GM21825 (cell line): ENCODE measurements at regions not wholly inside any gene's neighbourhood (a gene's known extent, or its start where the extent isn't known, plus 50 kb on each side); places are given as distances from the start of the nearest gene placed in this dataset.

Source experiments
- ATAC-seq: cut with Tn5 transposase; IDR thresholded peaks from one replicate; pipeline ENCODE4 v1.9.1; 2021; ENCODE audit warnings: mild to moderate bottlenecking, moderate library complexity; ENCODE audit not compliant: unreplicated experiment

- ATAC-seq: no peak
These were observed 272.3 kb upstream of the EPHA4 start for GRCh38 chr2:221844212-221845020.

GRCh38 chr2:221836095-221836494 lies 264.0 kb upstream of the EPHA4 start:
- no peak for ATAC-seq

- no peak for ATAC-seq
These were observed 261.9 kb upstream of the EPHA4 start for GRCh38 chr2:221833966-221834365.

GRCh38 chr2:221831051-221831450 lies 258.9 kb upstream of the EPHA4 start:
- no peak for ATAC-seq

GRCh38 chr2:221822416-221822815 lies 250.3 kb upstream of the EPHA4 start:
- no peak for ATAC-seq

- ATAC-seq: no peak
These were observed 246.7 kb upstream of the EPHA4 start for GRCh38 chr2:221818616-221819320.

GRCh38 chr2:221817878-221818277 lies 245.8 kb upstream of the EPHA4 start:
- ATAC-seq: no peak

GRCh38 chr2:221817052-221817451 lies 244.9 kb upstream of the EPHA4 start:
- no peak for ATAC-seq

GRCh38 chr2:221816566-221816965 lies 244.5 kb upstream of the EPHA4 start:
- no peak for ATAC-seq

- no peak for ATAC-seq
These were observed 238.5 kb upstream of the EPHA4 start for GRCh38 chr2:221810650-221811049.

GRCh38 chr2:221810245-221810644 lies 238.1 kb upstream of the EPHA4 start:
- ATAC-seq: no peak

GRCh38 chr2:221808488-221808887 lies 236.4 kb upstream of the EPHA4 start:
- no peak for ATAC-seq

GRCh38 chr2:221807706-221808105 lies 235.6 kb upstream of the EPHA4 start:
- no peak for ATAC-seq

GRCh38 chr2:221802089-221802488 lies 230.0 kb upstream of the EPHA4 start:
- ATAC-seq: no peak

GRCh38 chr2:221792971-221793521 lies 220.9 kb upstream of the EPHA4 start:
- ATAC-seq: no peak

- no peak for ATAC-seq
These were observed 219.7 kb upstream of the EPHA4 start for GRCh38 chr2:221791844-221792243.

GRCh38 chr2:221787561-221787960 lies 215.5 kb upstream of the EPHA4 start:
- ATAC-seq: no peak

- ATAC-seq: no peak
These were observed 214.3 kb upstream of the EPHA4 start for GRCh38 chr2:221786297-221786926.

- ATAC-seq: no peak
These were observed 208.2 kb upstream of the EPHA4 start for GRCh38 chr2:221780281-221780688.

GRCh38 chr2:221779614-221780067 lies 207.5 kb upstream of the EPHA4 start:
- ATAC-seq: no peak

GRCh38 chr2:221778025-221778424 lies 205.9 kb upstream of the EPHA4 start:
- no peak for ATAC-seq
